Urothelium cell line (cell line): ENCODE measurements at regions not wholly inside any gene's neighbourhood (a gene's known extent, or its start where the extent isn't known, plus 50 kb on each side); places are given as distances from the start of the nearest gene placed in this dataset.
A peak's percentile ranks its signal among the peaks of the same experiment; 100 is the strongest.
"Not testable (repeated sequence)": the region's sequence is repeated elsewhere in the genome, so short reads cannot be mapped to it uniquely, and the experiment has no call there.

ENCODE experiments used
- DNase-seq: peaks from one replicate; pipeline ENCODE4 v3.0.0; 2011; ENCODE audit warnings: low spot score, mixed read lengths
- FAIRE-seq: peaks from 2 replicates; lab custom pipeline; 2011; peaks lifted over from hg19 to GRCh38; lab: Jason Lieb, UNC

- no peak for DNase-seq
- FAIRE-seq, result no peak
Observed at GRCh38 chr2:187774551-187775071, 220.4 kb upstream of the TFPI start.

- no peak for FAIRE-seq
Observed at GRCh38 chr2:187775196-187775595, 221.0 kb upstream of the TFPI start.

GRCh38 chr2:187775651-187776050 lies 221.4 kb upstream of the TFPI start:
- no peak for DNase-seq
- FAIRE-seq, result no peak

More at GRCh38 chr2:187775196-187775595, 221.0 kb upstream of the TFPI start:
- no peak for DNase-seq

GRCh38 chr2:187782301-187782700 lies 228.1 kb upstream of the TFPI start:
- DNase-seq (no peak), FAIRE-seq (no peak)

GRCh38 chr2:187783446-187783845 lies 229.2 kb upstream of the TFPI start:
- DNase-seq (no peak), FAIRE-seq (no peak)

- FAIRE-seq, DNase-seq: not testable (repeated sequence)
Observed at GRCh38 chr2:187784138-187784537, 229.9 kb upstream of the TFPI start.

- DNase-seq (no peak), FAIRE-seq (no peak)
Observed at GRCh38 chr2:187799601-187800000, 245.4 kb upstream of the TFPI start.

- DNase-seq (no peak), FAIRE-seq (no peak)
Observed at GRCh38 chr2:187803816-187804215, 249.6 kb upstream of the TFPI start.

- FAIRE-seq, result no peak
- DNase-seq, result no peak
Observed at GRCh38 chr2:187815113-187815512, 260.9 kb upstream of the TFPI start.

- DNase-seq (no peak), FAIRE-seq (no peak)
Observed at GRCh38 chr2:187819624-187820023, 265.4 kb upstream of the TFPI start.

GRCh38 chr2:187825108-187825507 lies 270.9 kb upstream of the TFPI start:
- no peak for FAIRE-seq

GRCh38 chr2:187826023-187826422 lies 271.8 kb upstream of the TFPI start:
- DNase-seq (peak; percentile 20), FAIRE-seq (no peak)

More at GRCh38 chr2:187825108-187825507, 270.9 kb upstream of the TFPI start:
- DNase-seq, result no peak

- DNase-seq (no peak), FAIRE-seq (no peak)
Observed at GRCh38 chr2:187834787-187835186, 280.6 kb upstream of the TFPI start.

- FAIRE-seq (no peak), DNase-seq (no peak)
Observed at GRCh38 chr2:187838690-187839089, 284.5 kb upstream of the TFPI start.

- DNase-seq (no peak), FAIRE-seq (no peak)
Observed at GRCh38 chr2:187842315-187842714, 288.1 kb upstream of the TFPI start.

- DNase-seq, result peak; percentile 36
- FAIRE-seq, result no peak
Observed at GRCh38 chr2:187842978-187843847, 289.0 kb upstream of the TFPI start.

- no peak for DNase-seq
- FAIRE-seq, result no peak
Observed at GRCh38 chr2:187847245-187848208, 293.3 kb upstream of the TFPI start.

- DNase-seq (no peak), FAIRE-seq (no peak)
Observed at GRCh38 chr2:187851955-187852561, 297.8 kb upstream of the TFPI start.

- DNase-seq, result no peak
- FAIRE-seq, result peak; percentile 13
Observed at GRCh38 chr2:187853381-187853791, 299.2 kb upstream of the TFPI start.

- no peak for FAIRE-seq
- DNase-seq, result no peak
Observed at GRCh38 chr2:187854801-187855200, 300.6 kb upstream of the TFPI start.

- no peak for DNase-seq
Observed at GRCh38 chr2:187855689-187856088, 301.5 kb upstream of the TFPI start.

More at GRCh38 chr2:187855689-187856088, 301.5 kb upstream of the TFPI start:
- FAIRE-seq, result no peak
